ENCODE measurements at regions not wholly inside any gene's neighbourhood (a gene's known extent, or its start where the extent isn't known, plus 50 kb on each side); places are given as distances from the start of the nearest gene placed in this dataset.

- Mint-ChIP-seq H3K27me3 (no peaks in the 10 kb centered on the region), H3K36me3 (ENCODE audit: low read depth) (no peaks in the 10 kb centered on the region), H3K27ac (no peak overlapping the region), H3K9me3 (no peaks in the 10 kb centered on the region), H3K4me1 (no peaks in the 10 kb centered on the region), H3K4me3 (no peak overlapping the region)
- ChIA-PET CTCF (interaction anchor here (1.6 to 1.8 kb wide), 2 partner anchors 146 to 219 kb away, joined by 4 to 7 read pairs; no protein-coding TSS in a partner anchor), POLR2A (no interaction called here)
- no peak for DNase-seq
- intact Hi-C loops (cut with micrococcal nuclease), result loop anchor here (5.0 kb wide), 1 partner anchor 255 kb away; no protein-coding TSS in a partner anchor
- no peak for ATAC-seq (ENCODE audit: low read depth)
- TF ChIP-seq, protein P1, sequence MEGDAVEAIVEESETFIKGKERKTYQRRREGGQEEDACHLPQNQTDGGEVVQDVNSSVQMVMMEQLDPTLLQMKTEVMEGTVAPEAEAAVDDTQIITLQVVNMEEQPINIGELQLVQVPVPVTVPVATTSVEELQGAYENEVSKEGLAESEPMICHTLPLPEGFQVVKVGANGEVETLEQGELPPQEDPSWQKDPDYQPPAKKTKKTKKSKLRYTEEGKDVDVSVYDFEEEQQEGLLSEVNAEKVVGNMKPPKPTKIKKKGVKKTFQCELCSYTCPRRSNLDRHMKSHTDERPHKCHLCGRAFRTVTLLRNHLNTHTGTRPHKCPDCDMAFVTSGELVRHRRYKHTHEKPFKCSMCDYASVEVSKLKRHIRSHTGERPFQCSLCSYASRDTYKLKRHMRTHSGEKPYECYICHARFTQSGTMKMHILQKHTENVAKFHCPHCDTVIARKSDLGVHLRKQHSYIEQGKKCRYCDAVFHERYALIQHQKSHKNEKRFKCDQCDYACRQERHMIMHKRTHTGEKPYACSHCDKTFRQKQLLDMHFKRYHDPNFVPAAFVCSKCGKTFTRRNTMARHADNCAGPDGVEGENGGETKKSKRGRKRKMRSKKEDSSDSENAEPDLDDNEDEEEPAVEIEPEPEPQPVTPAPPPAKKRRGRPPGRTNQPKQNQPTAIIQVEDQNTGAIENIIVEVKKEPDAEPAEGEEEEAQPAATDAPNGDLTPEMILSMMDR (IDR thresholded peaks at IDR 0.05), result no peak
Observed at GRCh38 chrX:38987198-38987651, 186.0 kb downstream of the MID1IP1 start.

DNA sequence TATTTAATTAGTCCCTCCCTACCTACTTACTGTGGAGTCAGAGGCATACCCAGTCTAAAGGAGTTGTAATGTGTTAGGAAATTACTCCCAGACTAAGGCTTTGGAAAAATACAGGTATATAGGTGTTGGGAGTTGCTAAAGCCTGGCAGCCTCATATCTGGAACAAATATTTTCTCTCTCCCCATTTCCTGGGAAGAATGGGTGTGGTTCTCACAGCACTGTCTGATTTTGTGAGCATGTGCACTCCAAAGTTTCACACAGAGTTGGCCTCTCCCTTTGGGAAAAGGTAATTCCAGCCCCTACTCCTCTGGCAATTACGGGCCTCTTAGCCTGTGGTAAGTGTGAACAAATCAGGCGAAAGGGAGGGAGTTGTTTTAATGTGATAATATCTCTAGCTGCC, 187.0 kb downstream of the MID1IP1 start:
- intact Hi-C loops (cut with micrococcal nuclease), result loop anchor here (5.0 kb wide), 1 partner anchor 254 kb away; no protein-coding TSS in a partner anchor
- Mint-ChIP-seq H3K27ac (no peak overlapping the region), H3K4me3 (no peak overlapping the region), H3K36me3 (ENCODE audit: low read depth) (no peaks in the 10 kb centered on the region), H3K9me3 (no peaks in the 10 kb centered on the region), H3K27me3 (no peaks in the 10 kb centered on the region), H3K4me1 (no peaks in the 10 kb centered on the region)
- ATAC-seq (ENCODE audit: low read depth) (no peak), DNase-seq (no peak)
- POLR2A ChIA-PET, result no interaction called here
- CTCF ChIA-PET, result interaction anchor here (1.6 kb wide), 1 partner anchor 145 kb away, joined by 4 read pairs; no protein-coding TSS in a partner anchor
- TF ChIP-seq, protein P1 (IDR thresholded peaks at IDR 0.05), result no peak

GRCh38 chrX:38989076-38989475, 187.8 kb downstream of the MID1IP1 start:
- Mint-ChIP-seq H3K27ac (no peak overlapping the region), H3K9me3 (no peaks in the 10 kb centered on the region), H3K36me3 (ENCODE audit: low read depth) (no peaks in the 10 kb centered on the region), H3K27me3 (no peaks in the 10 kb centered on the region), H3K4me1 (no peaks in the 10 kb centered on the region), H3K4me3 (no peak overlapping the region)
- intact Hi-C loops (cut with micrococcal nuclease), result loop anchor here (5.0 kb wide), 1 partner anchor 253 kb away; no protein-coding TSS in a partner anchor
- DNase-seq (no peak), ATAC-seq (ENCODE audit: low read depth) (no peak)
- ChIA-PET POLR2A (no interaction called here), CTCF (no interaction called here)
- TF ChIP-seq, protein P1 (IDR thresholded peaks at IDR 0.05), result no peak

DNA sequence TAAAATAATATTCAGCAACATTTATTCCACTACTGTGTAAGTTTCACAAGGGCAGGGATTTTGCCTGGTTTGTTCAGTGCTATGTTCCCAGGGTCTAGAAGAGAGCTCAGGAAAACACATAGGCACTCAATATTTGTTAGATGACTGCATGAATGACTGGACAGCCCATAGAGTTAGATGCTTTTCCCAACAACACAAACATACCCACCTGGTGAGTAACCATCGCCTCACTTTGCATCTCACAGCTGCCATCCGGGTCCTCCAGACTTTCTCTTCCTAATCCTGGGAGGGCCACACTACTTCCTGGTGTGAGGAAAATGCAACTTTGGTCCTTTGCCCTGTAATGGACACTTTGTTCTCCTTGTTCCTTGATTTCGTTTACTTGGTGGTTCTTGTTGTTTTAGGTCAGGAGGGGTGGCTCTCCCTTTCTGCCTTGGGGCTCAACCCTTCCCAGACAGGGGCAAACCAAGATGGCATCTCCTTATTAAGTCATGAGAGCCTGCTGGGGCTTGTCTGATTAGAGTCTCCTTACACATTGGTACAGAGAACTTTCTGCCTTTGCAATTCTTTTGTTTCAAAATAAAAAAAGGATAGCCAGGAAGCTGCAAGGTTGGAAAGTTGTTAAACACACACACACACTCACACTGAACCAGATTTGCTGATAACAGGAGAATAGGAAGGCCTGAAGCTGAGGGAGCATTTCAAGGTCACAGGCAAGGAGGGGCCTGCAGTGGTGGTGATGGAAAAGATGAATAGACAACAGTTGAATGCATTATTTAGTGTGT, 190.6 kb downstream of the MID1IP1 start:
- H3K36me3 Mint-ChIP-seq (ENCODE audit: low read depth), result no peaks in the 10 kb centered on the region
- intact Hi-C loops (cut with micrococcal nuclease), result no loop called here
- TF ChIP-seq, protein P1 (IDR thresholded peaks at IDR 0.05), result no peak
- no peak overlapping the region for H3K4me3 Mint-ChIP-seq
- ChIA-PET CTCF (no interaction called here), POLR2A (no interaction called here)
- H3K9me3 Mint-ChIP-seq, result no peaks in the 10 kb centered on the region
- DNase-seq (no peak), ATAC-seq (ENCODE audit: low read depth) (no peak)
- H3K27ac Mint-ChIP-seq, result no peak overlapping the region
- H3K27me3 Mint-ChIP-seq, result no peaks in the 10 kb centered on the region
- no peaks in the 10 kb centered on the region for H3K4me1 Mint-ChIP-seq

DNA sequence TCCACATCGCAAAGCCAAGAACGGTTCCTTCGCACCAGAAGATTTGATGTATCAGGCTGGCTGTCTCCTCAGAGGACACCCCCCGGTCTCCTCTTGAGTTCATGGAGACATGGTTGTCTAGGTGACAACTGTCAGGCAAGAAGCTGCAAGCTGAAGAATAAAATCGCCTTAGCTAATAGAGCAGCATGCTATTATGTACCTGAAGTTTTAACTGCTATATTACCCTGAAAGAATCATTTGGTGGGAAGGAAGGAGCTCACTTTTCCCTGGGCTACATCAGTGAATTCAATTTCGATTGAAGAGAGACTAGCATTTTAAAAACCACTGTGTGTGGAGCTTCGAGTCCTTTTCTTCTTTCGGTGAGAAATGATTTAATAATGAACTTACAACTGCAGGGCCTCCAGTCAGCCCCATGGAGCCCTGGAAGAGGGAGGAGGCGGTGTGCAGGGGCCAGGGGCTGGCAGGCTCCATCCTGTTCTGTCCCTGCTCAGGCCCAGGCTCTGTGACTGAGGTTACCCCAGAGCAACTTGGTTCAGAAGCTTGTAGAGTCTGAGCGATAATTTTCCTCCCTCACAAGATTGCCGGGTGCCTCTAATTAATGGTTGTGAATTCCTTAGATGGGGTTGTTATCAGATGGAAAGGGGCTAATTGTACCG, 191.3 kb downstream of the MID1IP1 start:
- Mint-ChIP-seq H3K36me3 (ENCODE audit: low read depth) (no peaks in the 10 kb centered on the region), H3K27ac (no peak overlapping the region), H3K4me1 (no peaks in the 10 kb centered on the region), H3K27me3 (no peaks in the 10 kb centered on the region), H3K4me3 (no peak overlapping the region), H3K9me3 (no peaks in the 10 kb centered on the region)
- ChIA-PET POLR2A (no interaction called here), CTCF (no interaction called here)
- intact Hi-C loops (cut with micrococcal nuclease), result no loop called here
- TF ChIP-seq, protein P1 (IDR thresholded peaks at IDR 0.05), result no peak
- DNase-seq, result no peak
- no peak for ATAC-seq (ENCODE audit: low read depth)
